Activated T-helper 2 cell treated with anti-CD3 and anti-CD28 coated beads, Interferon-gamma antibody, Interleukin-2, Interleukin-4, amounts not matched to agents 10 μg/mL and 5 μg/mL and 100 μg/mL, durations not matched to agents 14 hours and 24 hours and 36 hours (primary cell): ENCODE measurements at regions not wholly inside any gene's neighbourhood (a gene's known extent, or its start where the extent isn't known, plus 50 kb on each side); places are given as distances from the start of the nearest gene placed in this dataset.

ENCODE experiments used
- DNase-seq: peaks from one replicate; pipeline ENCODE4 v3.0.0; 2021; ENCODE audit warnings: low spot score
- H3K27ac Mint-ChIP-seq: one replicate; pipeline ENCODE4 v1.8.0; 2021; ENCODE audit warnings: mixed read lengths
- H3K27me3 Mint-ChIP-seq: one replicate; pipeline ENCODE4 v1.8.0; 2021; ENCODE audit warnings: low read depth, mixed read lengths
- H3K36me3 Mint-ChIP-seq: one replicate; pipeline ENCODE4 v1.8.0; 2021; ENCODE audit warnings: low read depth, mixed read lengths
- H3K4me1 Mint-ChIP-seq: one replicate; pipeline ENCODE4 v1.8.0; 2021; ENCODE audit warnings: low read depth, mixed read lengths
- H3K4me3 Mint-ChIP-seq: one replicate; pipeline ENCODE4 v1.8.0; 2021; ENCODE audit warnings: low read depth, mild to moderate bottlenecking, moderate library complexity, mixed read lengths
- H3K9me3 Mint-ChIP-seq: one replicate; pipeline ENCODE4 v1.8.0; 2021; ENCODE audit warnings: mixed read lengths
- intact Hi-C: fragments of 100-400 bp; cut with micrococcal nuclease; formaldehyde crosslinking; loops from one replicate; pipeline ENCODE4 v1.15.1; 2023

DNA sequence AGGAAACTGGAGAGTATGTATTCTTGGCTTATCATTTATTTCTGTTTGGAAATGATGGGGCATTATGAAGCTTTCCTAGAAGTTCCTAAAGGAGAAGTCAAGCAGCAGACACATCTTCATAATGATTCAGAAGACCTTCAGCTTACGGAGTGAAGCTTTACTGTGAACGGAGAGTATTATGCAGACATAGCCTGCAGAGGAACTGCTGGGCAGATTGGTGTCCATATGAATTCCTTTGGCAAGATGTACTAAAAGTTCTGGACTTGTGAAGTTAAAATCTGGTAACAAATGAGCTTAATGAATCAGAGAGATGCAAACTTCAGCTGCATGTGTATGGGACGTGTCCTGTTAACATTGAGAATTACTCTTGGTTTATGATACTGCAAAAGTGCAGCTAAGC lies 60.1 kb downstream of the NABP1 start:
- H3K4me3 Mint-ChIP-seq = no peak overlapping the region
- intact Hi-C loops = no loop called here
- no peak overlapping the region for H3K27ac Mint-ChIP-seq
- no peaks in the 10 kb centered on the region for H3K9me3 Mint-ChIP-seq
- peaks cover 9% of the 10 kb centered on the region for H3K27me3 Mint-ChIP-seq
- DNase-seq = no peak
- no peaks in the 10 kb centered on the region for H3K36me3 Mint-ChIP-seq
- H3K4me1 Mint-ChIP-seq = peaks cover 8% of the 10 kb centered on the region

DNA sequence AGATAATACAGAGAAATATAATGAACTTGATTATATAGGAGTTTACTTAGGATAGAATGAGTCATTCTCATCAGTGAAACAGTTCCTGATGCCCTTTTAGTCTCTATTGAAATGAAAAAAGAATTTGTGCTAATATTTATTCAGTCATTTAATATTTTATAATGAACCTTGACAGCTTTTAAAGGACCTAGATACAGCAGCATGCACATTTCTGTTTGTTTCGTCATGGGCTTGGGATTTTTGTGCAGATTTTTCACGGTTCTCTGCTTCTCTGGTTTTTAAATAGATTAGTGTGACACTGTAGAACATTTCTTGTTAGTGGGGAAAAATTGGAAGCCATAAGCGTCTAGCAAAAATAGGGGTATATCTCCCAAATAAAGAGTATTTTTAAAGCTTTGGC lies 60.7 kb downstream of the NABP1 start:
- H3K4me3 Mint-ChIP-seq = no peak overlapping the region
- no peaks in the 10 kb centered on the region for H3K9me3 Mint-ChIP-seq
- H3K27me3 Mint-ChIP-seq = peaks cover 11% of the 10 kb centered on the region
- intact Hi-C loops = no loop called here
- no peak overlapping the region for H3K27ac Mint-ChIP-seq
- DNase-seq = no peak
- H3K4me1 Mint-ChIP-seq = peaks cover 8% of the 10 kb centered on the region
- H3K36me3 Mint-ChIP-seq = no peaks in the 10 kb centered on the region

DNA sequence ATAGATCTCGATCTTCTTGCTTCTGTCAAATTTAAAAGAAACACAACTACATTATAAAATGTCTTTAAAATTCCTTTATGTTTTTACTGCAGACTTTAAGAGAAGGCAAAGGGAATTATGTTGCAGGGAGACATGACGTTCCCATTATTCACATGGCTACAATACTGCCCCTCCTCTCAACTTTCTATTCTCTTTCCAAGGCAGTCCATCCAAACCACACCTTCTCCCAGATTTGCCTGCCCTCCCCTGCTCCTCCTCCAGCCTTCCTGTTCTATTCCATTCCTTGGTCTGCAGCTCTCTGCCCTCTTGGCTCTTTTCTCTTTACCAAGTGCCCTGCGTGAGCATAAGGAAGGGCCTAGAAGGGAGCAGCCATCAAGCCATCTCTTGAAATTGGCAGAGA lies 61.3 kb downstream of the NABP1 start:
- no peak for DNase-seq
- Mint-ChIP-seq H3K4me3 (no peak overlapping the region), H3K9me3 (no peaks in the 10 kb centered on the region), H3K27me3 (peaks cover 11% of the 10 kb centered on the region), H3K27ac (no peak overlapping the region), H3K4me1 (peaks cover 8% of the 10 kb centered on the region), H3K36me3 (no peaks in the 10 kb centered on the region)
- intact Hi-C loops = no loop called here

GRCh38 chr2:191740016-191740419 lies 62.1 kb downstream of the NABP1 start:
- no peaks in the 10 kb centered on the region for H3K9me3 Mint-ChIP-seq
- H3K4me1 Mint-ChIP-seq = peaks cover 8% of the 10 kb centered on the region
- peak; percentile 52 for DNase-seq
- H3K27ac Mint-ChIP-seq = peak overlapping the region; percentile 56
- H3K36me3 Mint-ChIP-seq = no peaks in the 10 kb centered on the region
- peaks cover 10% of the 10 kb centered on the region for H3K27me3 Mint-ChIP-seq
- no peak overlapping the region for H3K4me3 Mint-ChIP-seq
- intact Hi-C loops = loop anchor here (5.0 kb wide), 1 partner anchor 38 kb away; no protein-coding TSS in a partner anchor

- Mint-ChIP-seq H3K36me3 (no peaks in the 10 kb centered on the region), H3K4me1 (peaks cover 8% of the 10 kb centered on the region), H3K27ac (no peak overlapping the region), H3K9me3 (no peaks in the 10 kb centered on the region), H3K27me3 (peaks cover 10% of the 10 kb centered on the region), H3K4me3 (no peak overlapping the region)
- DNase-seq = no peak
- intact Hi-C loops = loop anchor here (5.0 kb wide), 1 partner anchor 38 kb away; no protein-coding TSS in a partner anchor
These were observed 62.8 kb downstream of the NABP1 start for GRCh38 chr2:191740759-191741158.

GRCh38 chr2:191746346-191747169 lies 68.6 kb downstream of the NABP1 start:
- no peak for DNase-seq
- no peaks in the 10 kb centered on the region for H3K9me3 Mint-ChIP-seq
- H3K27me3 Mint-ChIP-seq = peaks cover 11% of the 10 kb centered on the region
- no peak overlapping the region for H3K4me3 Mint-ChIP-seq
- no peak overlapping the region for H3K27ac Mint-ChIP-seq
- intact Hi-C loops = loop anchor here (5.0 kb wide), 2 partner anchors 109 to 179 kb away; no protein-coding TSS in a partner anchor
- no peaks in the 10 kb centered on the region for H3K36me3 Mint-ChIP-seq
- H3K4me1 Mint-ChIP-seq = peaks cover 12% of the 10 kb centered on the region

DNA sequence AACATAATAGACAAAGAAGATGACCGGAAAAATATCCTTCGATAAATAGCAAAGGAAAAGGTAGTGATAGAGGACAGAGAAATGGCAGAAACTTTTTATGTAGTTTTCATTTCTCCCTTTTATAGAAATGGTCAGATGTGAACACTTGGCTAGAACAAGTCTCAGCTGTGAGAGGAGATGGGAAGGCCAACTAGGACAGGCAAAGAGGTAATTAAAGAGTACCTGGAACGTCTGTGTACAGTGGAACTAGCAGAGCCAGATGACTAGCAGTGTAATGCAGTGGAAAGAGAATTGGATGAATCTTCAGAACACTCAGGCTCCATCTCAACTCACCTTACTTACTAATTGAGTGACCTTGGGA lies 69.2 kb downstream of the NABP1 start:
- H3K36me3 Mint-ChIP-seq = no peaks in the 10 kb centered on the region
- H3K9me3 Mint-ChIP-seq = no peaks in the 10 kb centered on the region
- no peak overlapping the region for H3K4me3 Mint-ChIP-seq
- H3K27me3 Mint-ChIP-seq = peaks cover 12% of the 10 kb centered on the region
- intact Hi-C loops = loop anchor here (5.0 kb wide), 2 partner anchors 110 to 180 kb away; no protein-coding TSS in a partner anchor
- peaks cover 12% of the 10 kb centered on the region for H3K4me1 Mint-ChIP-seq
- no peak for DNase-seq
- no peak overlapping the region for H3K27ac Mint-ChIP-seq

- Mint-ChIP-seq H3K27ac (no peak overlapping the region), H3K36me3 (no peaks in the 10 kb centered on the region)
These were observed 70.1 kb downstream of the NABP1 start for GRCh38 chr2:191748059-191748461.

DNA sequence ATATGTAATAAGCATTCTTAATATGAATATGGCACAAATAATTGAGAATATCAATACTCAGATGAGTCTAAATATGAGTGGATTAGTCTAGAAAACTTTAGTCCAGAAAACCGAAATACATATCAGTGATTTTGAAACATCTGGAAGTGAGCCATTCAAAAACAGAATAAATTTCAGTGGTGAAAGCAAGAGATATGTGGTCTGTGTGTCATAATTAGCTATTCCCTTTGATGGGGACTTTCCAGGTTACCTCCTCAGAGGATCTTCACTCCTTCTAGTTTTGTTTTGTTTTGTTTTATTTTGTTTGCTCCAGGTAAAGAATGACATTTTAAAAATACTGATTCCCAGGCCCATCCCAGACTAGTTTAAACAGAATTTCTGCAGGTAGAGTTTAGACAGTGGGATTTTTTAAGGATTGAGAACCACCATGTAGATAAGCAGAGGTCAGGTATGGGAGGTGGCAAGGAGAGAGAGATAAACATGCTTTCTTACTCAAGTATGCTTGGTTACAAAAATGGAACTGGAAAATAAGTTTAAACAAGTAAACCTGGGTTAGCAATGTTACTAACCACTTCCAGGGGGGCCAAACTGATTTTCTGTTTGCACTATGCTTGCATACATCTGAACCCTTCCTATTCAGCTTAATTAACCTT lies 70.7 kb downstream of the NABP1 start:
- no peak overlapping the region for H3K4me3 Mint-ChIP-seq
- H3K9me3 Mint-ChIP-seq = no peaks in the 10 kb centered on the region
- intact Hi-C loops = loop anchor here (5.0 kb wide), 2 partner anchors 111 to 181 kb away; no protein-coding TSS in a partner anchor
- no peak for DNase-seq
- H3K27ac Mint-ChIP-seq = peak overlapping the region; percentile 36
- H3K4me1 Mint-ChIP-seq = peaks cover 12% of the 10 kb centered on the region
- H3K27me3 Mint-ChIP-seq = peaks cover 21% of the 10 kb centered on the region
- H3K36me3 Mint-ChIP-seq = no peaks in the 10 kb centered on the region

More at GRCh38 chr2:191748059-191748461, 70.1 kb downstream of the NABP1 start:
- Mint-ChIP-seq H3K4me3 (no peak overlapping the region), H3K4me1 (peaks cover 12% of the 10 kb centered on the region), H3K27me3 (peaks cover 19% of the 10 kb centered on the region), H3K9me3 (no peaks in the 10 kb centered on the region)
- no peak for DNase-seq
- intact Hi-C loops = loop anchor here (5.0 kb wide), 2 partner anchors 111 to 181 kb away; no protein-coding TSS in a partner anchor

GRCh38 chr2:191749181-191749540 lies 71.2 kb downstream of the NABP1 start:
- H3K36me3 Mint-ChIP-seq = no peaks in the 10 kb centered on the region
- DNase-seq = no peak
- no peak overlapping the region for H3K4me3 Mint-ChIP-seq
- H3K9me3 Mint-ChIP-seq = no peaks in the 10 kb centered on the region
- peaks cover 12% of the 10 kb centered on the region for H3K4me1 Mint-ChIP-seq
- H3K27ac Mint-ChIP-seq = no peak overlapping the region
- intact Hi-C loops = loop anchor here (5.0 kb wide), 2 partner anchors 112 to 182 kb away; no protein-coding TSS in a partner anchor
- H3K27me3 Mint-ChIP-seq = peaks cover 21% of the 10 kb centered on the region

DNA sequence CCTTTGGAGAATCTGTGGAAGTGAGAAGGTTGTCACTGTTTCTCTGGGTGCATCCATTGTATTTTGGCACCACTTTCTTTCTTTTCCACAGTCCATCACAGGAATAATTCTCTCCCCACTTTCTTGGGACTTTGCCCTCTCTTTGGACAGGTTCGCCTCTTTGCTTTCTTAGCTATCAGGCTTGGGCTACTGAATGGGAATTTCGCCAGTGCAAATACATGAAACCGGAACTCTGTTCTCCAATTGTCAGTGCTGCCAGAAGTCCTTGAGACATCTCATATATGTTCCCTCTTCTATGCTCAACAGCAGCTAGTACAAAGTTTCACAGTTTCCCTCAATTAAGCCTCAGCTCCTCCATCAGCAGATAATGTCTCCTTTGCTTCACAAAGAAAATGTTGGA lies 76.2 kb downstream of the NABP1 start:
- no peak overlapping the region for H3K4me3 Mint-ChIP-seq

GRCh38 chr2:191756761-191757160 lies 78.8 kb downstream of the NABP1 start:
- Mint-ChIP-seq H3K9me3 (no peaks in the 10 kb centered on the region), H3K4me3 (no peak overlapping the region), H3K27me3 (peaks cover 24% of the 10 kb centered on the region), H3K4me1 (peaks cover 3% of the 10 kb centered on the region), H3K36me3 (no peaks in the 10 kb centered on the region), H3K27ac (no peak overlapping the region)
- DNase-seq = no peak
- intact Hi-C loops = no loop called here

More for the DNA sequence above, 76.2 kb downstream of the NABP1 start:
- no peak for DNase-seq
- peaks cover 5% of the 10 kb centered on the region for H3K4me1 Mint-ChIP-seq
- H3K27me3 Mint-ChIP-seq = peaks cover 25% of the 10 kb centered on the region
- H3K36me3 Mint-ChIP-seq = no peaks in the 10 kb centered on the region
- no peak overlapping the region for H3K27ac Mint-ChIP-seq
- intact Hi-C loops = no loop called here
- H3K9me3 Mint-ChIP-seq = no peaks in the 10 kb centered on the region

- Mint-ChIP-seq H3K27ac (no peak overlapping the region), H3K9me3 (no peaks in the 10 kb centered on the region), H3K4me3 (no peak overlapping the region), H3K27me3 (peaks cover 23% of the 10 kb centered on the region), H3K36me3 (no peaks in the 10 kb centered on the region), H3K4me1 (peaks cover 3% of the 10 kb centered on the region)
- intact Hi-C loops = no loop called here
- no peak for DNase-seq
These were observed 79.3 kb downstream of the NABP1 start for GRCh38 chr2:191757208-191757607.
